Testis (tissue), 2 donors: ENCODE measurements at regions not wholly inside any gene's neighbourhood (a gene's known extent, or its start where the extent isn't known, plus 50 kb on each side); places are given as distances from the start of the nearest gene placed in this dataset.

Experiments
- DNase-seq: peaks from one replicate; pipeline ENCODE4 v3.0.0-alpha.2; 2019
- H3K27ac ChIP-seq, 2 donors: fragments of 200-600 bp; sonication (generic); one replicate each; pipeline ENCODE4 v1.5.1; 2019
- H3K27me3 ChIP-seq: fragments of 200-600 bp; sonication (generic); one replicate; pipeline ENCODE4 v1.5.1; 2019
- H3K36me3 ChIP-seq: fragments of 200-600 bp; sonication (generic); one replicate; pipeline ENCODE4 v1.5.1; 2017; ENCODE audit warnings: low read depth; ENCODE audit errors: missing control alignments
- H3K4me1 ChIP-seq: fragments of 200-600 bp; sonication (generic); one replicate; pipeline ENCODE4 v1.5.1; 2019
- H3K4me3 ChIP-seq, 2 donors: fragments of 200-600 bp; sonication (generic); one replicate each; pipeline ENCODE4 v1.5.1; 2017 to 2019
- H3K9me3 ChIP-seq: fragments of 200-600 bp; sonication (generic); one replicate; pipeline ENCODE4 v1.5.1; 2017
- CTCF ChIP-seq, 3 experiments: fragments of 450-650 bp in 2 of 3; fragments of 200-600 bp in 1 of 3; sonication (generic) in 1 of 3; IDR thresholded peaks; one replicate each; pipeline ENCODE4 v1.5.1; 2016 to 2019; ENCODE audit warnings: antibody characterized with exemption in 3 of 3, mild to moderate bottlenecking in 2 of 3, moderate library complexity in 1 of 3
- POLR2A ChIP-seq: fragments of 450-650 bp; IDR thresholded peaks from one replicate; pipeline ENCODE4 v1.6.1; 2017; ENCODE audit warnings: antibody characterized with exemption, mild to moderate bottlenecking, moderate library complexity
- WGBS, 2 donors: methylation state at CpG; one replicate each; pipeline ENCODE4 v1.1.5; 2018; 5-methylcytosine and 5-hydroxymethylcytosine counted together
- intact Hi-C: fragments of 100-400 bp; cut with DNase I; formaldehyde crosslinking; loops from one replicate; pipeline ENCODE4 v1.15.1; 2023; ENCODE audit warnings: low total_unique reads

GRCh38 chr4:167711517-167711916 is 380.8 kb upstream of the ANXA10 start:
- no peaks in the 10 kb centered on the region for H3K9me3 ChIP-seq
- no peak overlapping the region for H3K27ac ChIP-seq
- WGBS, 2 donors, result 58 to 67% methylated on average over 5 of the region's 5 CpGs
- intact Hi-C loops, result no loop called here
- TF ChIP-seq POLR2A (no peak), CTCF (IDR thresholded peaks at IDR 0.05) (no peak)
- H3K4me1 ChIP-seq, result no peaks in the 10 kb centered on the region
- no peak for DNase-seq
- no peak overlapping the region for H3K4me3 ChIP-seq
- no peaks in the 10 kb centered on the region for H3K36me3 ChIP-seq
- no peaks in the 10 kb centered on the region for H3K27me3 ChIP-seq

- no peaks in the 10 kb centered on the region for H3K36me3 ChIP-seq
- intact Hi-C loops, result no loop called here
- 74 to 76% methylated on average over 1 of the region's 1 CpG for WGBS, 2 donors
- H3K27me3 ChIP-seq, result no peaks in the 10 kb centered on the region
- no peaks in the 10 kb centered on the region for H3K4me1 ChIP-seq
- no peaks in the 10 kb centered on the region for H3K9me3 ChIP-seq
- TF ChIP-seq POLR2A (no peak), CTCF (IDR thresholded peaks at IDR 0.05) (no peak)
- no peak overlapping the region for H3K27ac ChIP-seq
- H3K4me3 ChIP-seq, result no peak overlapping the region
- DNase-seq, result no peak
These were observed 378.6 kb upstream of the ANXA10 start for GRCh38 chr4:167713756-167714155.

GRCh38 chr4:167715176-167715575 is 377.2 kb upstream of the ANXA10 start:
- no peak overlapping the region for H3K4me3 ChIP-seq
- H3K36me3 ChIP-seq, result no peaks in the 10 kb centered on the region
- no peaks in the 10 kb centered on the region for H3K9me3 ChIP-seq
- TF ChIP-seq POLR2A (no peak), CTCF (IDR thresholded peaks at IDR 0.05) (no peak)
- H3K27me3 ChIP-seq, result no peaks in the 10 kb centered on the region
- DNase-seq, result no peak
- no peak overlapping the region for H3K27ac ChIP-seq
- 88 to 95% methylated on average over 1 of the region's 1 CpG for WGBS, 2 donors
- intact Hi-C loops, result no loop called here
- no peaks in the 10 kb centered on the region for H3K4me1 ChIP-seq

GRCh38 chr4:167717495-167717894 is 374.8 kb upstream of the ANXA10 start:
- 98% methylated on average over 2 of the region's 2 CpGs for WGBS, 2 donors
- no peak for DNase-seq
- TF ChIP-seq POLR2A (no peak), CTCF (IDR thresholded peaks at IDR 0.05) (no peak)
- Histone ChIP-seq H3K4me3 (no peak overlapping the region), H3K36me3 (no peaks in the 10 kb centered on the region), H3K4me1 (no peaks in the 10 kb centered on the region), H3K27ac (no peak overlapping the region), H3K27me3 (no peaks in the 10 kb centered on the region), H3K9me3 (no peaks in the 10 kb centered on the region)
- intact Hi-C loops, result no loop called here

GRCh38 chr4:167721617-167722486 is 370.5 kb upstream of the ANXA10 start:
- H3K36me3 ChIP-seq, result no peaks in the 10 kb centered on the region
- TF ChIP-seq POLR2A, result no peak
- TF ChIP-seq CTCF (IDR thresholded peaks at IDR 0.05), result no peak
- no peak overlapping the region for H3K4me3 ChIP-seq
- no peak for DNase-seq
- no peaks in the 10 kb centered on the region for H3K4me1 ChIP-seq
- 54 to 63% methylated on average over 4 of the region's 4 CpGs for WGBS, 2 donors
- no peak overlapping the region for H3K27ac ChIP-seq
- no peaks in the 10 kb centered on the region for H3K9me3 ChIP-seq
- intact Hi-C loops, result no loop called here
- no peaks in the 10 kb centered on the region for H3K27me3 ChIP-seq
